Astrocyte (in vitro differentiated cells and primary cell): ENCODE measurements at regions not wholly inside any gene's neighbourhood (a gene's known extent, or its start where the extent isn't known, plus 50 kb on each side); places are given as distances from the start of the nearest gene placed in this dataset.

Source experiments
- CTCF ChIP-seq: IDR thresholded peaks from 2 replicates; pipeline ENCODE4 v1.5.1; 2011; ENCODE audit warnings: low read depth, mild to moderate bottlenecking, inconsistent platforms, low read length, moderate library complexity; ENCODE audit not compliant: insufficient read depth
- EZH2 ChIP-seq: IDR thresholded peaks from 2 replicates; pipeline ENCODE4 v1.6.1; 2012; ENCODE audit warnings: mild to moderate bottlenecking, low read length, inconsistent platforms; ENCODE audit not compliant: insufficient read depth

- TF ChIP-seq CTCF (no peak), EZH2 (no peak)
These were observed 178.7 kb upstream of the SLC30A5 start for GRCh38 chr5:68915079-68915478.
